Adrenal gland (tissue), 9 donors: ENCODE measurements at regions not wholly inside any gene's neighbourhood (a gene's known extent, or its start where the extent isn't known, plus 50 kb on each side); places are given as distances from the start of the nearest gene placed in this dataset.
"Not testable (repeated sequence)": the region's sequence is repeated elsewhere in the genome, so short reads cannot be mapped to it uniquely, and the experiment has no call there.

Experiments used
- DNase-seq, 7 donors: peaks; one replicate each; pipeline ENCODE4 v3.0.0-alpha.2; 2019 to 2020
- H3K27ac ChIP-seq, 5 donors: fragments of 200-600 bp; sonication (generic) in 4 of 5; 1 replicate in 3 of 5; 2 replicates in 2 of 5; pipeline versions ENCODE4 v1.5.1 to v1.8.0; 2016 to 2020; ENCODE audit warnings: mild to moderate bottlenecking in 1 of 5
- H3K27me3 ChIP-seq: fragments of 200-600 bp; 2 replicates; pipeline ENCODE4 v1.8.0; 2021
- H3K36me3 ChIP-seq, 2 donors: fragments of 200-600 bp; replicated peaks in 1 of 2; 1 replicate in 1 of 2; 2 replicates in 1 of 2; pipeline versions ENCODE4 v1.5.1 to v1.8.0; 2018 to 2022
- H3K4me1 ChIP-seq, 2 donors: fragments of 200-600 bp; replicated peaks in 1 of 2; 1 replicate in 1 of 2; 2 replicates in 1 of 2; pipeline versions ENCODE4 v1.5.1 to v1.8.0; 2018 to 2021
- H3K4me3 ChIP-seq, 4 donors: fragments of 200-600 bp; sonication (generic) in 3 of 4; one replicate each; pipeline ENCODE4 v1.5.1; 2016 to 2018
- H3K9me3 ChIP-seq, 3 donors: fragments of 200-600 bp; sonication (generic) in 1 of 3; replicated peaks in 1 of 3; 1 replicate in 2 of 3; 2 replicates in 1 of 3; pipeline versions ENCODE4 v1.5.1 to v1.8.0; 2016 to 2021
- CTCF ChIP-seq, 6 experiments: fragments of 450-650 bp in 4 of 6; fragments of 200-600 bp in 2 of 6; sonication (generic) in 1 of 6; IDR thresholded peaks; 1 replicate in 5 of 6; 2 replicates in 1 of 6; pipeline versions ENCODE4 v1.5.1 to v1.8.0; 2016 to 2021; ENCODE audit warnings: antibody characterized with exemption in 6 of 6, mild to moderate bottlenecking in 2 of 6, moderate library complexity in 1 of 6
- POLR2A ChIP-seq, 2 donors: fragments of 450-650 bp; IDR thresholded peaks; one replicate each; pipeline ENCODE4 v1.6.1; 2017; ENCODE audit warnings: antibody characterized with exemption in 2 of 2, mild to moderate bottlenecking in 2 of 2, moderate library complexity in 1 of 2
- WGBS, 4 donors: extraction: QIAGEN DNeasy Blood & Tissue Kit in 2 of 4; methylation state at CpG; one replicate each; pipeline versions ENCODE4 v1.1.5 to v1.1.7; 2013 to 2017; 5-methylcytosine and 5-hydroxymethylcytosine counted together
- intact Hi-C, 2 donors: fragments of 100-400 bp; cut with DNase I; formaldehyde crosslinking; loops; one replicate each; pipeline versions ENCODE4 v1.14.1 to v1.15.0; 2022 to 2023
- donor health status: healthy with polysubstance abuse.
- donor health status: Bipolar disorder and iron deficiency.
- donor health status: DM: yes; HTN: yes; CAD: no.
- donor health status: DM: no; HTN: no; CAD: no.
- donor health status: DM: no; HTN: no; CAD: no.

- 87 to 97% (median 91%) methylated on average over 8 to 13 of the region's 13 CpGs for WGBS, 4 donors
- intact Hi-C loops, H3K9me3 ChIP-seq, H3K27ac ChIP-seq, H3K4me1 ChIP-seq, H3K36me3 ChIP-seq, DNase-seq, H3K27me3 ChIP-seq, H3K4me3 ChIP-seq: not testable (repeated sequence)
These were observed 93.3 kb downstream of the ANKRD30BL start for GRCh38 chr2:132068407-132068806.

GRCh38 chr2:132065391-132065790 lies 96.4 kb downstream of the ANKRD30BL start:
- H3K9me3 ChIP-seq, H3K36me3 ChIP-seq, H3K4me3 ChIP-seq, H3K27ac ChIP-seq, DNase-seq, H3K4me1 ChIP-seq, H3K27me3 ChIP-seq, intact Hi-C loops: not testable (repeated sequence)
- 61 to 77% (median 66%) methylated on average over 1 to 2 of the region's 2 CpGs for WGBS, 4 donors

GRCh38 chr2:132039609-132040236 lies 122.0 kb downstream of the ANKRD30BL start:
- DNase-seq, H3K36me3 ChIP-seq, H3K4me3 ChIP-seq, intact Hi-C loops, H3K4me1 ChIP-seq, H3K27ac ChIP-seq, H3K9me3 ChIP-seq: not testable (repeated sequence)
- 47 to 57% (median 50%) methylated on average over 5 of the region's 5 CpGs for WGBS, 4 donors
- H3K27me3 ChIP-seq: peaks cover 11% of the 10 kb centered on the region

GRCh38 chr2:132038883-132039235 lies 122.9 kb downstream of the ANKRD30BL start:
- H3K27me3 ChIP-seq: peaks cover 11% of the 10 kb centered on the region
- H3K9me3 ChIP-seq, H3K27ac ChIP-seq, DNase-seq, intact Hi-C loops, H3K4me1 ChIP-seq, H3K36me3 ChIP-seq: not testable (repeated sequence)
- peak overlapping the region in 2 of 4 donors; percentile 29 to 59 for H3K4me3 ChIP-seq
- 5 to 11% (median 6%) methylated on average over 1 of the region's 1 CpG for WGBS, 4 donors

GRCh38 chr2:132038179-132038882 lies 123.4 kb downstream of the ANKRD30BL start:
- H3K27ac ChIP-seq: no peak overlapping the region
- no peaks in the 10 kb centered on the region for H3K9me3 ChIP-seq
- H3K36me3 ChIP-seq: no peaks in the 10 kb centered on the region
- intact Hi-C loops: no loop called here
- H3K4me1 ChIP-seq: no peaks in the 10 kb centered on the region
- peaks cover 11% of the 10 kb centered on the region for H3K27me3 ChIP-seq
- TF ChIP-seq POLR2A (IDR thresholded peaks at IDR 0.05): no peak
- no peak for TF ChIP-seq CTCF (IDR thresholded peaks at IDR 0.05)
- peak overlapping the region in 2 of 4 donors; percentile 29 to 59 for H3K4me3 ChIP-seq
- WGBS, 4 donors: 1 to 2% (median 2%) methylated on average over 57 to 84 of the region's 84 CpGs
- no peak for DNase-seq

GRCh38 chr2:132037527-132038178 lies 124.1 kb downstream of the ANKRD30BL start:
- TF ChIP-seq POLR2A (IDR thresholded peaks at IDR 0.05) (no peak), CTCF (IDR thresholded peaks at IDR 0.05) (no peak)
- intact Hi-C loops: no loop called here
- peak in 2 of 7 donors; percentile 16 to 26 for DNase-seq
- Histone ChIP-seq H3K27me3 (peaks cover 11% of the 10 kb centered on the region), H3K4me3 (peak overlapping the region in 2 of 4 donors; percentile 29 to 59), H3K36me3 (no peaks in the 10 kb centered on the region), H3K27ac (no peak overlapping the region), H3K4me1 (no peaks in the 10 kb centered on the region), H3K9me3 (no peaks in the 10 kb centered on the region)
- 5 to 19% (median 8%) methylated on average over 13 to 53 of the region's 53 CpGs for WGBS, 4 donors
